K562 (cell line): ENCODE measurements at regions not wholly inside any gene's neighbourhood (a gene's known extent, or its start where the extent isn't known, plus 50 kb on each side); places are given as distances from the start of the nearest gene placed in this dataset.

Source experiments
- CHD2 ChIP-seq: IDR thresholded peaks from 2 replicates; pipeline ENCODE4 v1.6.1; 2011; ENCODE audit warnings: low read depth, low read length
- JUND ChIP-seq, 2 experiments: IDR thresholded peaks; 2 replicates in 1 of 2; 3 replicates in 1 of 2; pipeline ENCODE4 v1.6.1; 2011; ENCODE audit warnings: borderline replicate concordance in 2 of 2, low read depth in 2 of 2, low read length in 2 of 2, improper control_type of control experiment in 1 of 2, missing biosample characterization in 1 of 2, missing genetic modification characterization in 1 of 2, missing genetic modification reagents in 1 of 2
- MXI1 ChIP-seq: IDR thresholded peaks from 2 replicates; pipeline ENCODE4 v1.6.1; 2011; ENCODE audit warnings: low read depth, mild to moderate bottlenecking, improper control_type of control experiment, low read length
- TCF3 ChIP-seq: sonication (generic); formaldehyde crosslinking; IDR thresholded peaks from 2 replicates; pipeline ENCODE4 v1.4.0; 2020; ENCODE audit warnings: mild to moderate bottlenecking, missing genetic modification reagents
- TF ChIP-seq, protein P1 (sequence below): sonication (generic); formaldehyde crosslinking; IDR thresholded peaks from 2 replicates; pipeline ENCODE4 v1.8.0; 2023; ENCODE audit warnings: missing genetic modification reagents, mild to moderate bottlenecking, borderline replicate concordance
- TF ChIP-seq, protein P2 (sequence below): sonication (generic); formaldehyde crosslinking; IDR thresholded peaks from 2 replicates; pipeline ENCODE4 v1.4.0; 2020; ENCODE audit warnings: mild to moderate bottlenecking, missing genetic modification reagents
- TF ChIP-seq, protein P3 (sequence below), 2 experiments: IDR thresholded peaks; 2 replicates each; pipeline ENCODE4 v1.6.1; 2012; ENCODE audit warnings: improper control_type of control experiment in 2 of 2, low read depth in 2 of 2, low read length in 2 of 2, borderline replicate concordance in 1 of 2
- TF ChIP-seq, protein P4 (sequence below), 3 experiments: IDR thresholded peaks in 2 of 3; conservative IDR thresholded peaks in 1 of 3; 2 replicates each; pipeline ENCODE4 v1.5.1; 2011 to 2012; ENCODE audit warnings: low read length in 3 of 3, mild to moderate bottlenecking in 3 of 3, control low read depth in 2 of 3, improper control_type of control experiment in 1 of 3, inconsistent platforms in 1 of 3, low read depth in 1 of 3, mixed read lengths in 1 of 3, moderate library complexity in 1 of 3; ENCODE audit not compliant: insufficient read depth in 2 of 3

DNA sequence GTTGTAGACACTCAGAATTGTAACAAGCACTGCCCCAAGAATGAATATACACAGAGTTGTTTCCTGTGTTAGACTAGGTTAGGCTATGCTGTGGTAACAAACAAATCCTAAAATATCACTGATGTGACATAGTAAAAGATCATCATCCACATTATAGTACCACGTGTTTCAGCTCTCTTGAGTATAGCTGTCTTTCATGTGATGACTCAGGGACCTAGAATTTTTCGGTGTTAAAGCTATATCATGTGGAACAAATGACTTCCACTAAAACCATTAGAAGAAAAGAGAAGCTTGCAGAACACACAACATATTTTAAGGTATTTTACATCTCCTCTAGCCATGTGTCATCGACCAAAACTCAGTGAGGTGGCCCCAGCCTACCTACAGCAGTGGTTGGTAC lies 307.9 kb upstream of the RBMS3 start:
- TF ChIP-seq CHD2 (no peak), JUND (IDR thresholded peaks at IDR 0.05; ENCODE audit: borderline replicate concordance, low read depth, low read length) (no peak), JUND (tag; IDR thresholded peaks at IDR 0.05; ENCODE audit: borderline replicate concordance, low read depth, low read length) (no peak), TCF3 (CRISPR knock-in tag) (no peak), MXI1 (no peak)
- TF ChIP-seq, protein P1, sequence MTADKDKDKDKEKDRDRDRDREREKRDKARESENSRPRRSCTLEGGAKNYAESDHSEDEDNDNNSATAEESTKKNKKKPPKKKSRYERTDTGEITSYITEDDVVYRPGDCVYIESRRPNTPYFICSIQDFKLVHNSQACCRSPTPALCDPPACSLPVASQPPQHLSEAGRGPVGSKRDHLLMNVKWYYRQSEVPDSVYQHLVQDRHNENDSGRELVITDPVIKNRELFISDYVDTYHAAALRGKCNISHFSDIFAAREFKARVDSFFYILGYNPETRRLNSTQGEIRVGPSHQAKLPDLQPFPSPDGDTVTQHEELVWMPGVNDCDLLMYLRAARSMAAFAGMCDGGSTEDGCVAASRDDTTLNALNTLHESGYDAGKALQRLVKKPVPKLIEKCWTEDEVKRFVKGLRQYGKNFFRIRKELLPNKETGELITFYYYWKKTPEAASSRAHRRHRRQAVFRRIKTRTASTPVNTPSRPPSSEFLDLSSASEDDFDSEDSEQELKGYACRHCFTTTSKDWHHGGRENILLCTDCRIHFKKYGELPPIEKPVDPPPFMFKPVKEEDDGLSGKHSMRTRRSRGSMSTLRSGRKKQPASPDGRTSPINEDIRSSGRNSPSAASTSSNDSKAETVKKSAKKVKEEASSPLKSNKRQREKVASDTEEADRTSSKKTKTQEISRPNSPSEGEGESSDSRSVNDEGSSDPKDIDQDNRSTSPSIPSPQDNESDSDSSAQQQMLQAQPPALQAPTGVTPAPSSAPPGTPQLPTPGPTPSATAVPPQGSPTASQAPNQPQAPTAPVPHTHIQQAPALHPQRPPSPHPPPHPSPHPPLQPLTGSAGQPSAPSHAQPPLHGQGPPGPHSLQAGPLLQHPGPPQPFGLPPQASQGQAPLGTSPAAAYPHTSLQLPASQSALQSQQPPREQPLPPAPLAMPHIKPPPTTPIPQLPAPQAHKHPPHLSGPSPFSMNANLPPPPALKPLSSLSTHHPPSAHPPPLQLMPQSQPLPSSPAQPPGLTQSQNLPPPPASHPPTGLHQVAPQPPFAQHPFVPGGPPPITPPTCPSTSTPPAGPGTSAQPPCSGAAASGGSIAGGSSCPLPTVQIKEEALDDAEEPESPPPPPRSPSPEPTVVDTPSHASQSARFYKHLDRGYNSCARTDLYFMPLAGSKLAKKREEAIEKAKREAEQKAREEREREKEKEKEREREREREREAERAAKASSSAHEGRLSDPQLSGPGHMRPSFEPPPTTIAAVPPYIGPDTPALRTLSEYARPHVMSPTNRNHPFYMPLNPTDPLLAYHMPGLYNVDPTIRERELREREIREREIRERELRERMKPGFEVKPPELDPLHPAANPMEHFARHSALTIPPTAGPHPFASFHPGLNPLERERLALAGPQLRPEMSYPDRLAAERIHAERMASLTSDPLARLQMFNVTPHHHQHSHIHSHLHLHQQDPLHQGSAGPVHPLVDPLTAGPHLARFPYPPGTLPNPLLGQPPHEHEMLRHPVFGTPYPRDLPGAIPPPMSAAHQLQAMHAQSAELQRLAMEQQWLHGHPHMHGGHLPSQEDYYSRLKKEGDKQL (CRISPR knock-in tag), result no peak
- TF ChIP-seq, protein P2, sequence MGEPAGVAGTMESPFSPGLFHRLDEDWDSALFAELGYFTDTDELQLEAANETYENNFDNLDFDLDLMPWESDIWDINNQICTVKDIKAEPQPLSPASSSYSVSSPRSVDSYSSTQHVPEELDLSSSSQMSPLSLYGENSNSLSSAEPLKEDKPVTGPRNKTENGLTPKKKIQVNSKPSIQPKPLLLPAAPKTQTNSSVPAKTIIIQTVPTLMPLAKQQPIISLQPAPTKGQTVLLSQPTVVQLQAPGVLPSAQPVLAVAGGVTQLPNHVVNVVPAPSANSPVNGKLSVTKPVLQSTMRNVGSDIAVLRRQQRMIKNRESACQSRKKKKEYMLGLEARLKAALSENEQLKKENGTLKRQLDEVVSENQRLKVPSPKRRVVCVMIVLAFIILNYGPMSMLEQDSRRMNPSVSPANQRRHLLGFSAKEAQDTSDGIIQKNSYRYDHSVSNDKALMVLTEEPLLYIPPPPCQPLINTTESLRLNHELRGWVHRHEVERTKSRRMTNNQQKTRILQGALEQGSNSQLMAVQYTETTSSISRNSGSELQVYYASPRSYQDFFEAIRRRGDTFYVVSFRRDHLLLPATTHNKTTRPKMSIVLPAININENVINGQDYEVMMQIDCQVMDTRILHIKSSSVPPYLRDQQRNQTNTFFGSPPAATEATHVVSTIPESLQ (CRISPR knock-in tag), result no peak
- TF ChIP-seq, protein P3, sequence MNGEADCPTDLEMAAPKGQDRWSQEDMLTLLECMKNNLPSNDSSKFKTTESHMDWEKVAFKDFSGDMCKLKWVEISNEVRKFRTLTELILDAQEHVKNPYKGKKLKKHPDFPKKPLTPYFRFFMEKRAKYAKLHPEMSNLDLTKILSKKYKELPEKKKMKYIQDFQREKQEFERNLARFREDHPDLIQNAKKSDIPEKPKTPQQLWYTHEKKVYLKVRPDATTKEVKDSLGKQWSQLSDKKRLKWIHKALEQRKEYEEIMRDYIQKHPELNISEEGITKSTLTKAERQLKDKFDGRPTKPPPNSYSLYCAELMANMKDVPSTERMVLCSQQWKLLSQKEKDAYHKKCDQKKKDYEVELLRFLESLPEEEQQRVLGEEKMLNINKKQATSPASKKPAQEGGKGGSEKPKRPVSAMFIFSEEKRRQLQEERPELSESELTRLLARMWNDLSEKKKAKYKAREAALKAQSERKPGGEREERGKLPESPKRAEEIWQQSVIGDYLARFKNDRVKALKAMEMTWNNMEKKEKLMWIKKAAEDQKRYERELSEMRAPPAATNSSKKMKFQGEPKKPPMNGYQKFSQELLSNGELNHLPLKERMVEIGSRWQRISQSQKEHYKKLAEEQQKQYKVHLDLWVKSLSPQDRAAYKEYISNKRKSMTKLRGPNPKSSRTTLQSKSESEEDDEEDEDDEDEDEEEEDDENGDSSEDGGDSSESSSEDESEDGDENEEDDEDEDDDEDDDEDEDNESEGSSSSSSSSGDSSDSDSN (IDR thresholded peaks at IDR 0.05; ENCODE audit: borderline replicate concordance in 1 of 2, low read depth in 2 of 2, low read length in 2 of 2), result no peak
- TF ChIP-seq, protein P4, sequence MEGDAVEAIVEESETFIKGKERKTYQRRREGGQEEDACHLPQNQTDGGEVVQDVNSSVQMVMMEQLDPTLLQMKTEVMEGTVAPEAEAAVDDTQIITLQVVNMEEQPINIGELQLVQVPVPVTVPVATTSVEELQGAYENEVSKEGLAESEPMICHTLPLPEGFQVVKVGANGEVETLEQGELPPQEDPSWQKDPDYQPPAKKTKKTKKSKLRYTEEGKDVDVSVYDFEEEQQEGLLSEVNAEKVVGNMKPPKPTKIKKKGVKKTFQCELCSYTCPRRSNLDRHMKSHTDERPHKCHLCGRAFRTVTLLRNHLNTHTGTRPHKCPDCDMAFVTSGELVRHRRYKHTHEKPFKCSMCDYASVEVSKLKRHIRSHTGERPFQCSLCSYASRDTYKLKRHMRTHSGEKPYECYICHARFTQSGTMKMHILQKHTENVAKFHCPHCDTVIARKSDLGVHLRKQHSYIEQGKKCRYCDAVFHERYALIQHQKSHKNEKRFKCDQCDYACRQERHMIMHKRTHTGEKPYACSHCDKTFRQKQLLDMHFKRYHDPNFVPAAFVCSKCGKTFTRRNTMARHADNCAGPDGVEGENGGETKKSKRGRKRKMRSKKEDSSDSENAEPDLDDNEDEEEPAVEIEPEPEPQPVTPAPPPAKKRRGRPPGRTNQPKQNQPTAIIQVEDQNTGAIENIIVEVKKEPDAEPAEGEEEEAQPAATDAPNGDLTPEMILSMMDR (IDR thresholded peaks at IDR 0.05 in 2 of 3, conservative IDR thresholded peaks at IDR 0.05 in 1 of 3; ENCODE audit: insufficient read depth in 2 of 3, low read depth in 1 of 3, low read length in 3 of 3), result no peak
